Fibroblast of peridontal ligament (primary cell): ENCODE measurements at regions not wholly inside any gene's neighbourhood (a gene's known extent, or its start where the extent isn't known, plus 50 kb on each side); places are given as distances from the start of the nearest gene placed in this dataset.

Source experiments
- DNase-seq: peaks from one replicate; pipeline ENCODE4 v3.0.0-alpha.2; 2010; ENCODE audit errors: extremely low read depth

- DNase-seq = no peak
Measured at GRCh38 chr15:97791824-97792792, 168.4 kb upstream of the ARRDC4 start.

GRCh38 chr15:97804950-97805349 is 155.6 kb upstream of the ARRDC4 start:
- DNase-seq = no peak

- no peak for DNase-seq
Measured at GRCh38 chr15:97806766-97807165, 153.7 kb upstream of the ARRDC4 start.

GRCh38 chr15:97815835-97816234 is 144.7 kb upstream of the ARRDC4 start:
- DNase-seq = no peak

- no peak for DNase-seq
Measured at GRCh38 chr15:97817276-97817890, 143.1 kb upstream of the ARRDC4 start.

GRCh38 chr15:97836003-97836402 is 124.5 kb upstream of the ARRDC4 start:
- DNase-seq = no peak

- DNase-seq = no peak
Measured at GRCh38 chr15:97837896-97838295, 122.6 kb upstream of the ARRDC4 start.

GRCh38 chr15:97838606-97839210 is 121.8 kb upstream of the ARRDC4 start:
- no peak for DNase-seq

GRCh38 chr15:97840501-97840900 is 120.0 kb upstream of the ARRDC4 start:
- DNase-seq = no peak

GRCh38 chr15:97841558-97841957 is 118.9 kb upstream of the ARRDC4 start:
- no peak for DNase-seq

GRCh38 chr15:97849183-97849582 is 111.3 kb upstream of the ARRDC4 start:
- DNase-seq = no peak

- no peak for DNase-seq
Measured at GRCh38 chr15:97858296-97858695, 102.2 kb upstream of the ARRDC4 start.

- DNase-seq = no peak
Measured at GRCh38 chr15:97861529-97862260, 98.8 kb upstream of the ARRDC4 start.

GRCh38 chr15:97866959-97867358 is 93.5 kb upstream of the ARRDC4 start:
- no peak for DNase-seq

GRCh38 chr15:97867870-97868269 is 92.6 kb upstream of the ARRDC4 start:
- DNase-seq = no peak

GRCh38 chr15:97868981-97869380 is 91.5 kb upstream of the ARRDC4 start:
- DNase-seq = no peak

GRCh38 chr15:97870771-97871170 is 89.7 kb upstream of the ARRDC4 start:
- no peak for DNase-seq

- DNase-seq = no peak
Measured at GRCh38 chr15:97874139-97874538, 86.4 kb upstream of the ARRDC4 start.

GRCh38 chr15:97875025-97875512 is 85.4 kb upstream of the ARRDC4 start:
- no peak for DNase-seq

- no peak for DNase-seq
Measured at GRCh38 chr15:97875513-97876280, 84.8 kb upstream of the ARRDC4 start.

- DNase-seq = no peak
Measured at GRCh38 chr15:97876281-97876675, 84.2 kb upstream of the ARRDC4 start.
